Vagina (tissue), 2 donors: ENCODE measurements at regions not wholly inside any gene's neighbourhood (a gene's known extent, or its start where the extent isn't known, plus 50 kb on each side); places are given as distances from the start of the nearest gene placed in this dataset.

Source experiments
- POLR2A ChIP-seq, 2 donors: fragments of 450-650 bp; IDR thresholded peaks; one replicate each; pipeline ENCODE4 v1.6.1; 2017; ENCODE audit warnings: antibody characterized with exemption in 2 of 2, mild to moderate bottlenecking in 2 of 2, moderate library complexity in 2 of 2
- TF ChIP-seq, protein P1 (sequence below), 3 experiments: fragments of 450-650 bp in 2 of 3; fragments of 200-600 bp in 1 of 3; sonication (generic) in 1 of 3; IDR thresholded peaks; one replicate each; pipeline ENCODE4 v1.5.1; 2017 to 2019; ENCODE audit warnings: antibody characterized with exemption in 3 of 3, mild to moderate bottlenecking in 2 of 3, moderate library complexity in 2 of 3

DNA sequence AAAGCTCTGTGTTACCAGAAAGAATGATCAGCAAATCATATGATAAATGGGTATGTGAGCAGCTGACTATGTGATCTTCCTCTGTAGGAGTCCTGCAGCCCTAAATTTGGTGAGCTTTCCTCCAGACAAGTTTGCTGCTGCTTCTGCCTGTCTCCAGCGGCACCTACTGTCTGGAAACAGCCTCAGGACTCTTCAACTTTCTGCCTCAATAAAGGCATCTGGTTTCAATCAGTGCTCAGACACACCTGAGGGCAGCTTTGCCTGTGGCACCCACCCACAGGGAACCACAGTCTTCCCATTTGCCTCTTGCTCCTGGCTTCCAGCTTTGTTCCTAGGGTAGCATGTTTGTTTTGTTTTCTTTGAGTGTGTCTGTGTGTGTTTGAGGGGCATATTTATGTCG lies 727.9 kb upstream of the MAN1A1 start:
- TF ChIP-seq, protein P1, sequence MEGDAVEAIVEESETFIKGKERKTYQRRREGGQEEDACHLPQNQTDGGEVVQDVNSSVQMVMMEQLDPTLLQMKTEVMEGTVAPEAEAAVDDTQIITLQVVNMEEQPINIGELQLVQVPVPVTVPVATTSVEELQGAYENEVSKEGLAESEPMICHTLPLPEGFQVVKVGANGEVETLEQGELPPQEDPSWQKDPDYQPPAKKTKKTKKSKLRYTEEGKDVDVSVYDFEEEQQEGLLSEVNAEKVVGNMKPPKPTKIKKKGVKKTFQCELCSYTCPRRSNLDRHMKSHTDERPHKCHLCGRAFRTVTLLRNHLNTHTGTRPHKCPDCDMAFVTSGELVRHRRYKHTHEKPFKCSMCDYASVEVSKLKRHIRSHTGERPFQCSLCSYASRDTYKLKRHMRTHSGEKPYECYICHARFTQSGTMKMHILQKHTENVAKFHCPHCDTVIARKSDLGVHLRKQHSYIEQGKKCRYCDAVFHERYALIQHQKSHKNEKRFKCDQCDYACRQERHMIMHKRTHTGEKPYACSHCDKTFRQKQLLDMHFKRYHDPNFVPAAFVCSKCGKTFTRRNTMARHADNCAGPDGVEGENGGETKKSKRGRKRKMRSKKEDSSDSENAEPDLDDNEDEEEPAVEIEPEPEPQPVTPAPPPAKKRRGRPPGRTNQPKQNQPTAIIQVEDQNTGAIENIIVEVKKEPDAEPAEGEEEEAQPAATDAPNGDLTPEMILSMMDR (IDR thresholded peaks at IDR 0.05) = no peak
- no peak for TF ChIP-seq POLR2A (IDR thresholded peaks at IDR 0.05)
